ENCODE measurements at regions not wholly inside any gene's neighbourhood (a gene's known extent, or its start where the extent isn't known, plus 50 kb on each side); places are given as distances from the start of the nearest gene placed in this dataset.
"Not testable (repeated sequence)": the region's sequence is repeated elsewhere in the genome, so short reads cannot be mapped to it uniquely, and the experiment has no call there.

- DNase-seq: not testable (repeated sequence)
Observed at GRCh38 chr2:242009846-242010245, 140.3 kb downstream of the RTP5 start.

- not testable (repeated sequence) for DNase-seq
Observed at GRCh38 chr2:242010252-242011166, 141.0 kb downstream of the RTP5 start.

- no peak for DNase-seq
Observed at GRCh38 chr2:242011167-242011513, 141.6 kb downstream of the RTP5 start.

- no peak for DNase-seq
Observed at GRCh38 chr2:242011516-242011915, 142.0 kb downstream of the RTP5 start.

DNA sequence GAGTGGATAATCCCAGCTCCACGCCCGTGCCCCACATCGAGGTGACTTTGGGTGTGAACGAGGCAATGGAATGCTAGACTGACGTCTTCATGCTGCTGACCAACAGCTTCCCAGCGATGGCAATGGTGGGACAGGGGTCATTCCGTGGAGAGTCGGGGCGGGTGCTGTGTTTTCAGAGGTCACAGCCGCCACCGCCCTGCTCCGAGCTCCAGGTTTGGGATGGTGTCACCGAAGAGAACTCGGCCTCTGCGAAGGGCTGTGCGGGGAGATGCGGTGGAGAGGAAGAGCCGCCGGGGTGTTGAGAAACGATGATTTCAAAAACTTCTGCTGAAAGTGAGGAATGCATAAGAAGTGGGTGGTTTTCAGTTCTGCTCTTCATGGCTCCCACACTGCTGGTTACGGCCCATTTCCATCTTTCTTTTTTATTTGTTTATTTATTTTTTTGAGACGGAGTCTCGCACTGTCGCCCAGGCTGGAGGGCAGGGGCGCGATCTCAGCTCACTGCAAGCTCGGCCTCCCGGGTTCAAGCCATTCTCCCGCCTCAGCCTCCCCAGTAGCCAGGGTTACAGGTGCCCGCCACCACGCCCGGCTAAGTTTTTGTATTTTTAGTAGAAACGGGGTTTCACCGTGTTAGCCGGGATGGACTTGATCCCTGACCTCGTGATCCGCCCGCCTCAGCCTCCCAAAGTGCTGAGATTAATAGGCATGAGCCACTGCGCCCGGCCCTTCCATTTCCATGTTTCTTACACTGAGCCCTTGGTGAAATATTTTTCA is 142.6 kb downstream of the RTP5 start:
- DNase-seq: no peak

DNA sequence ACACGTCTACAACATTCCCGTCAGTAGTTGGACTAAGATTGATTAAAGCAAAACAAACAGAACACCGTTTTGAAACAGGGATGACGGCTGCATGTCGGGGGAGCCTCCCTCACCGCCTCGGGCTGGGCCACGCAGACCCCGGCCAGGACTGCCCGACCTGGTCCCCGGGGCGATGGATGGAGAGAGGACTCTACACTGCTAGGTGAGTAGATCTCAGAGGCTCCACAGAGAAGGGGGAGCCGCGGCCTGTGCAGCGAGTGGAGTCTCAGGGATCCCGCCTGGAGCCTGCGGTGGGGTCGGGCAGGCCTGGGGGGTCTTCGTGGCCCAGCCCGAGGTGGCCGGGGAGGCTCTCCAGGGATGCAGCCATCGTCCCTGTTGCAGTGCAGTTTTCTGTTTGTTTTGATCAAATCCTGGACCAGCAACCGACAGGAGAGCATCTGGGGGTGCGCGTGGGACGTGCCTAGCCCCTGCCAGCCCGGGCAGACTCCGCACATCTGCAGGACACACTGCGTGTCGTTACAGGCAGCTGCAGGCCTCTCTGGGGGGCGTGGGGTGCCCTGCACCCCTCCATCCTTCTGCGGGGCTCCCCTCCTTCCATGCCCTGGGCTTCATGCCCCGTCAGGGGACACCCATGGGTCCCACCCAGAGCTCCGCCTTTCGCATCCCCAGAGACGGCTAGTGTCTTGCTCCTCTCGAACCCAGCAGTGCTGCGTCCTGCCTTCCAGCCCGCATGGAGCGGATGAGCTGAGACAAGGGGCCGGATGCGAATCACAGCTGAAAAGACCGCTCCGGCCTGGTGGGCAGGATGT is 143.6 kb downstream of the RTP5 start:
- DNase-seq: no peak

- DNase-seq: no peak
Observed at GRCh38 chr2:242013771-242014170, 144.2 kb downstream of the RTP5 start.

GRCh38 chr2:242015108-242016065 is 145.9 kb downstream of the RTP5 start:
- DNase-seq: no peak

DNA sequence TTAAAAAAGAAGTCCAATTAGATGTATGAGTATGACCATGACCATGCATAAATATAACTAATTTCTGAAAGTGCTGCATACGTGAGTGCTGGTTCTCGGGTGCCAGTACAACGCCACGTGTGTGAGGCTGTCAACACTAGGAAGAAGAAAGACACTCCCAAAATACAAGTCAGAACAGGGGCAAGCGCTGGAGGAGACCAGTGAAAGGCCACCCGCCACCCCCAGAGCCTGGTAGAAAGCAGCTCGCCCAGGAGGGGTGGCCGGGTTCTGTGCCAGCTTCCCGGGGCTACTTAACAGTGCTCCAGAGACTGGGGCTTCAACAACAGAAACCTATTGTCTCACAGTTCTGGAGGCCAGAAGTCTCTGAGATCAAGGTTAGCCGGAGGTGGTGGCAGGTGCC is 147.6 kb downstream of the RTP5 start:
- DNase-seq: no peak

DNA sequence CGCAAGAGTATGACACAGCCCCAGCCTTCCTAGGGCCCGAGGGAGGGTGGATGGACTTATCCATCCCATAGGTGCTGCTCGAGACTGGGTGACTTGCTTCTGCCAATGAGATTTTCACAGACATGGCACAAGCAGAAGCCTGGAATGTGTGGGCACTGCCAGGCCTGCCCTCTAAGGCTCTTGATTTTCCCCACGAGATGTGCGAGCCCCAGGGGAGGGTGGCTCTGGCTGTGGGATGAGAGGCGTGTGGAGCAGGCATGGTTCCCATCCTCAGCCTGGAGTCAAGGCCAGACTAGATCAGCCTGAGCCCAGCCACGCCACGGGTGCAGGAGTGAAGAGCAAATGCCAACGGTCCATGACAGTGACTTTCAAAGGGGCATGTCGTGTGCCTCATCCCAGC is 148.9 kb downstream of the RTP5 start:
- DNase-seq: not testable (repeated sequence)

- DNase-seq: no peak
Observed at GRCh38 chr2:242019344-242019743, 149.8 kb downstream of the RTP5 start.

- no peak for DNase-seq
Observed at GRCh38 chr2:242020196-242021004, 150.9 kb downstream of the RTP5 start.

GRCh38 chr2:242022550-242023290 is 153.2 kb downstream of the RTP5 start:
- no peak for DNase-seq

- DNase-seq: no peak
Observed at GRCh38 chr2:242024751-242025355, 155.3 kb downstream of the RTP5 start.

- no peak for DNase-seq
Observed at GRCh38 chr2:242027676-242028450, 158.3 kb downstream of the RTP5 start.

- no peak for DNase-seq
Observed at GRCh38 chr2:242029422-242030225, 160.1 kb downstream of the RTP5 start.

- DNase-seq: no peak
Observed at GRCh38 chr2:242030226-242030575, 160.7 kb downstream of the RTP5 start.

DNA sequence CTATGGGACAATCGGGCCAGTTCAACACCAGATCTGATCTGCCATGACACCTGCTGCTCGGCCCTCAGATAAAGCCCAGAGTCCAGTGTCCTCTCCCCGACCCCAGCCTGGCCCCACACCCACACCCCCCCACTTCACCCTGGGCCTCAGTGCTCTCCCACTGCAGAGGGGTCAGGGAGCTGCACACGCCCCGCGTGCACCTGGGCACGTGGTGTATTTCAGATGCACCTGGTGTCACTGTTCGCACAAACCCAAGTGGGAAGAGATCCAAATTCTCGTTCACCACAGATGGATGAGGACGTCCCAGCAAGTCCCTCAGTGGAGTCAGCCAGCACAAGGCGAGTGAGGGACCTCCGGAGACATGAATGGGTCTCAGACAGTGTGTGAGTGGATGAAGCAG is 161.3 kb downstream of the RTP5 start:
- no peak for DNase-seq

Measured in CD4-positive, alpha-beta T cell treated with Interleukin-4 for 4 hours (primary cell).